Aorta (tissue), 5 donors: ENCODE measurements at regions not wholly inside any gene's neighbourhood (a gene's known extent, or its start where the extent isn't known, plus 50 kb on each side); places are given as distances from the start of the nearest gene placed in this dataset.

Experiments
- ATAC-seq: fragments of 200-7000 bp; cut with Tn5 transposase; one replicate; pipeline ENCODE4 v1.9.1; 2022; ENCODE audit warnings: moderate library complexity; ENCODE audit not compliant: low FRiP score
- DNase-seq, 2 donors: peaks; one replicate each; pipeline ENCODE4 v3.0.0-alpha.2; 2020
- H3K27ac ChIP-seq, 2 donors: one replicate each; pipeline ENCODE4 v1.5.1; 2013; ENCODE audit warnings: low read length in 2 of 2, mild to moderate bottlenecking in 2 of 2, moderate library complexity in 2 of 2, control low read depth in 1 of 2, inconsistent platforms in 1 of 2, low read depth in 1 of 2
- H3K27me3 ChIP-seq, 2 donors: one replicate each; pipeline ENCODE4 v1.6.1; 2013; ENCODE audit warnings: control low read depth in 1 of 2, low read length in 1 of 2, mild to moderate bottlenecking in 1 of 2, moderate library complexity in 1 of 2; ENCODE audit not compliant: insufficient read depth in 2 of 2, control insufficient read depth in 1 of 2
- H3K36me3 ChIP-seq, 2 donors: one replicate each; pipeline ENCODE4 v1.6.1; 2013; ENCODE audit warnings: control low read depth in 1 of 2, low read length in 1 of 2, mild to moderate bottlenecking in 1 of 2; ENCODE audit not compliant: insufficient read depth in 2 of 2, control insufficient read depth in 1 of 2
- H3K4me1 ChIP-seq, 2 donors: one replicate each; pipeline ENCODE4 v1.6.1; 2013; ENCODE audit warnings: low read length in 2 of 2, control low read depth in 1 of 2, mild to moderate bottlenecking in 1 of 2, moderate library complexity in 1 of 2; ENCODE audit not compliant: insufficient read depth in 2 of 2, control insufficient read depth in 1 of 2
- H3K4me3 ChIP-seq, 2 donors: one replicate each; pipeline ENCODE4 v1.5.1; 2013; ENCODE audit warnings: low read length in 2 of 2, control low read depth in 1 of 2, mild to moderate bottlenecking in 1 of 2
- H3K9me3 ChIP-seq: one replicate; pipeline ENCODE4 v1.6.1; 2013; ENCODE audit warnings: mild to moderate bottlenecking, low read length; ENCODE audit not compliant: control insufficient read depth
- WGBS, 2 donors: extraction: QIAGEN DNeasy Blood & Tissue Kit; methylation state at CpG; one replicate each; pipeline ENCODE4 v1.1.7; 2013; 5-methylcytosine and 5-hydroxymethylcytosine counted together
- intact Hi-C, 2 donors: fragments of 100-400 bp; cut with DNase I; formaldehyde crosslinking; loops; one replicate each; pipeline versions ENCODE4 v1.14.2 to v1.15.0; 2022
- donor health status: healthy with polysubstance abuse.
- donor health status: Bipolar disorder and iron deficiency.
- donor health status: DM: no; HTN: no; CAD: no.
- donor health status: DM: no; HTN: no; CAD: no.
- donor health status: DM: yes; HTN: yes; CAD: no.

GRCh38 chr6:153526479-153526878 is 395.4 kb upstream of the RGS17 start:
- no peaks in the 10 kb centered on the region for H3K9me3 ChIP-seq
- H3K36me3 ChIP-seq, result no peaks in the 10 kb centered on the region
- ATAC-seq (no peak), DNase-seq (no peak)
- no peak overlapping the region for H3K4me3 ChIP-seq
- no peaks in the 10 kb centered on the region for H3K27me3 ChIP-seq
- 91% methylated on average over 3 of the region's 3 CpGs for WGBS, 2 donors
- H3K4me1 ChIP-seq, result no peaks in the 10 kb centered on the region
- intact Hi-C loops, result no loop called here
- H3K27ac ChIP-seq, result no peak overlapping the region

- no peaks in the 10 kb centered on the region for H3K9me3 ChIP-seq
- DNase-seq, result no peak
- no peaks in the 10 kb centered on the region for H3K4me1 ChIP-seq
- no peak overlapping the region for H3K27ac ChIP-seq
- no peak overlapping the region for H3K4me3 ChIP-seq
- 75 to 80% methylated on average over 1 of the region's 1 CpG for WGBS, 2 donors
- intact Hi-C loops, result no loop called here
- H3K36me3 ChIP-seq, result no peaks in the 10 kb centered on the region
- ATAC-seq, result no peak
- no peaks in the 10 kb centered on the region for H3K27me3 ChIP-seq
These were observed 394.9 kb upstream of the RGS17 start for GRCh38 chr6:153525998-153526397.

DNA sequence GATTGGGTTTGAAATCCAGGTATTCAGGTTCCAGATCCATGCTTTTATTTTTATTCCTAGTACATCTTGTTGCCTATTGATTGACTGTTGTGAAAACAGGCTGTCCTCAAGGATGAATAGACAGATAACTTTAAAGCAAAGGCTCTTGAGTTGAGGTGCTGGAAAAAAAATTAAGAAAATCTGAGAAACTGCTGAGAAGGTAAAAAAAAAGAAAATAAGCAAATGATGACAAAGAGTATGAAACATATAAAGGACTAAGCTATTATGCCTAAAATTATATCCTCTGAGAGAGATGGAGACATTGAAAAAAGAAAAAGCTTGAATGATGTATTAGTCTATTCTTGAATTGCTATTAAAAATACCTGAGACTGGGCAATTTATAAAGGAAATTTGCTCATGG is 392.3 kb upstream of the RGS17 start:
- no peak for DNase-seq
- Histone ChIP-seq H3K4me3 (no peak overlapping the region), H3K27ac (no peak overlapping the region), H3K27me3 (no peaks in the 10 kb centered on the region), H3K36me3 (no peaks in the 10 kb centered on the region), H3K4me1 (no peaks in the 10 kb centered on the region), H3K9me3 (no peaks in the 10 kb centered on the region)
- ATAC-seq, result no peak
- intact Hi-C loops, result no loop called here

- Histone ChIP-seq H3K27ac (no peak overlapping the region), H3K4me3 (no peak overlapping the region), H3K9me3 (no peaks in the 10 kb centered on the region), H3K4me1 (no peaks in the 10 kb centered on the region), H3K27me3 (no peaks in the 10 kb centered on the region), H3K36me3 (no peaks in the 10 kb centered on the region)
- no peak for DNase-seq
- intact Hi-C loops, result loop anchor here in 1 of 2 donors (5.0 kb wide), 1 partner anchor 480 kb away; no protein-coding TSS in a partner anchor
- WGBS, 2 donors, result 69 to 70% methylated on average over 2 of the region's 2 CpGs
- no peak for ATAC-seq
These were observed 380.9 kb upstream of the RGS17 start for GRCh38 chr6:153511896-153512496.

- no peak for DNase-seq
- no peak overlapping the region for H3K4me3 ChIP-seq
- intact Hi-C loops, result no loop called here
- H3K36me3 ChIP-seq, result no peaks in the 10 kb centered on the region
- H3K27ac ChIP-seq, result no peak overlapping the region
- H3K9me3 ChIP-seq, result no peaks in the 10 kb centered on the region
- no peaks in the 10 kb centered on the region for H3K27me3 ChIP-seq
- no peak for ATAC-seq
- WGBS, 2 donors, result 96% methylated on average over 4 of the region's 4 CpGs
- H3K4me1 ChIP-seq, result no peaks in the 10 kb centered on the region
These were observed 372.7 kb upstream of the RGS17 start for GRCh38 chr6:153503810-153504209.

DNA sequence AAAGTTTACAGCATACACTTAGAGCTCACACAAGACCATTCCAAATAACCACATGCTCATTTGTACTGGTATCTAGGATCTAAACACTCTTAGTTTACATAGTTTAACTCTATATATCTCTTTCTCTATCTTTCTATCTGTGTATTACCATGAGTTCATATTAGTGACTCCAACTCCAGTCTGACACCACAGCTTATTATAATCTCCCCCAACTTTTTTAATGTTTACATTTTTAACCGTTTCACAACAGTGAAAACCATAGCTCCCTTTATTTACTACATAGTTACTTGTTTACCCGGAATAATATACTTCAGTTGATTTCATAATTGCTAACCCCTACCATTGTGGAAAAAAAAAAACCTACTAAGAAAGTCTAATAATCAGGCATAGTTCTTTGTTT is 362.4 kb upstream of the RGS17 start:
- Histone ChIP-seq H3K36me3 (no peaks in the 10 kb centered on the region), H3K9me3 (no peaks in the 10 kb centered on the region), H3K27ac (no peak overlapping the region), H3K4me3 (no peak overlapping the region), H3K4me1 (no peaks in the 10 kb centered on the region), H3K27me3 (no peaks in the 10 kb centered on the region)
- DNase-seq (no peak), ATAC-seq (no peak)
- 94% methylated on average over 2 of the region's 2 CpGs for WGBS, 2 donors
- intact Hi-C loops, result no loop called here

DNA sequence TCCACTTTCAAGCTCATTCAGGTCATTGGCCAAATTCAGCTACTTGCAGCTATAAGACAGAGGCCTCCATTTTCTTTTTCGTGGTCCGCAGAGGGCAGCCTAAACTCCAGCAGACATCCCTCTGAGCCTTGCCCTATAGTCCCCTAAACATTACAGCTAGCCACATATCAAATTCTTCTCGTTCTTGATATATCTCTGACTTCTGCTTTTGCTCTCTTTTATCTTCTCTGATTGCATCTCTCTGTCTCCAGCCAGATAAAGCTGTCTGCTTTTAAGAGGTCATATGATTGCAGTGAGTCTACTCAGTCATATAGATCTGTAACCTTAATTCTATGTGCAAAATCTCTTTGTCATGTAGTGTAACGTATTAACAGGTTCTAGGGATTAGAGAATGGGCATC is 358.4 kb upstream of the RGS17 start:
- Histone ChIP-seq H3K27ac (no peak overlapping the region), H3K36me3 (no peaks in the 10 kb centered on the region), H3K4me3 (no peak overlapping the region), H3K4me1 (no peaks in the 10 kb centered on the region), H3K27me3 (no peaks in the 10 kb centered on the region), H3K9me3 (no peaks in the 10 kb centered on the region)
- WGBS, 2 donors, result 86 to 92% methylated on average over 4 of the region's 4 CpGs
- intact Hi-C loops, result no loop called here
- ATAC-seq, result no peak
- no peak for DNase-seq

GRCh38 chr6:153488267-153488666 is 357.2 kb upstream of the RGS17 start:
- DNase-seq (no peak), ATAC-seq (no peak)
- no peaks in the 10 kb centered on the region for H3K36me3 ChIP-seq
- no peak overlapping the region for H3K4me3 ChIP-seq
- intact Hi-C loops, result no loop called here
- H3K27ac ChIP-seq, result no peak overlapping the region
- WGBS, 2 donors, result 98 to 99% methylated on average over 1 of the region's 1 CpG
- no peaks in the 10 kb centered on the region for H3K9me3 ChIP-seq
- H3K27me3 ChIP-seq, result no peaks in the 10 kb centered on the region
- H3K4me1 ChIP-seq, result no peaks in the 10 kb centered on the region

DNA sequence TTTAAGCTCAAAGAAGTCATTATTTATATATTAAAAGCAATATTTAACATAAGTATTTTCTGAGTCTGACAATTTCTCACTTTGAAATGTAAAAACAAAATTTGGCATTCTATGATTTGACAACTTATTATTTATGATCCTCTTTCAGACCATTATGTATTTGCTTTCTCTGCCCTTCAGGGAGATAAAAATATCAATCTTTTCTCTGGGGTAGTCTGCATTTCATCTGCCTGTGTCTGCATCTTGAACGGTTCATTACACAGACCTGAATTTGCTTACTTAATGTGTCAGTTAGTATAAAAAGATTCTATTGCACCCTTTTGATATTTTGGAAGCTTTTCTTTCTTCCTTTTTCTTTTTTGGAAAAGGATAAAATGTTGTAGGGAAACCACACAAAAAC is 354.0 kb upstream of the RGS17 start:
- Histone ChIP-seq H3K4me3 (no peak overlapping the region), H3K36me3 (no peaks in the 10 kb centered on the region), H3K9me3 (no peaks in the 10 kb centered on the region), H3K27me3 (no peaks in the 10 kb centered on the region), H3K4me1 (no peaks in the 10 kb centered on the region), H3K27ac (no peak overlapping the region)
- WGBS, 2 donors, result 15 to 16% methylated on average over 1 of the region's 1 CpG
- intact Hi-C loops, result no loop called here
- no peak for ATAC-seq
- DNase-seq, result no peak
